Uterus (tissue), 3 donors: ENCODE measurements at regions not wholly inside any gene's neighbourhood (a gene's known extent, or its start where the extent isn't known, plus 50 kb on each side); places are given as distances from the start of the nearest gene placed in this dataset.
"Not testable (repeated sequence)": the region's sequence is repeated elsewhere in the genome, so short reads cannot be mapped to it uniquely, and the experiment has no call there.

Experiments
- DNase-seq, 2 donors: peaks; one replicate each; pipeline ENCODE4 v3.0.0-alpha.2; 2019 to 2020
- H3K27ac ChIP-seq, 2 donors: fragments of 200-600 bp; sonication (generic); 1 replicate in 1 of 2; 2 replicates in 1 of 2; pipeline ENCODE4 v1.5.1; 2016 to 2018
- H3K27me3 ChIP-seq, 2 donors: fragments of 200-600 bp; sonication (generic); one replicate each; pipeline ENCODE4 v1.5.1; 2018 to 2019; ENCODE audit warnings: control low read depth in 1 of 2
- H3K36me3 ChIP-seq, 2 donors: fragments of 200-600 bp; sonication (generic); one replicate each; pipeline ENCODE4 v1.5.1; 2019; ENCODE audit warnings: control low read depth in 1 of 2
- H3K4me1 ChIP-seq, 2 donors: fragments of 200-600 bp; sonication (generic); one replicate each; pipeline ENCODE4 v1.5.1; 2018 to 2019; ENCODE audit warnings: control low read depth in 1 of 2
- H3K4me3 ChIP-seq, 2 donors: fragments of 200-600 bp; sonication (generic); 1 replicate in 1 of 2; 2 replicates in 1 of 2; pipeline ENCODE4 v1.5.1; 2018 to 2019; ENCODE audit warnings: mild to moderate bottlenecking in 1 of 2
- H3K9me3 ChIP-seq, 2 donors: fragments of 200-600 bp; sonication (generic); one replicate each; pipeline ENCODE4 v1.5.1; 2019; ENCODE audit warnings: control low read depth in 1 of 2
- CTCF ChIP-seq, 4 experiments: fragments of 200-600 bp in 2 of 4; fragments of 450-650 bp in 2 of 4; sonication (generic) in 2 of 4; IDR thresholded peaks; one replicate each; pipeline ENCODE4 v1.5.1; 2016 to 2019; ENCODE audit warnings: antibody characterized with exemption in 4 of 4, mild to moderate bottlenecking in 2 of 4, moderate library complexity in 1 of 4
- POLR2A ChIP-seq, 2 donors: fragments of 450-650 bp; IDR thresholded peaks; one replicate each; pipeline ENCODE4 v1.6.1; 2016; ENCODE audit warnings: antibody characterized with exemption in 2 of 2, mild to moderate bottlenecking in 1 of 2, moderate library complexity in 1 of 2
- intact Hi-C: fragments of 100-400 bp; cut with DNase I; formaldehyde crosslinking; loops from one replicate; pipeline ENCODE4 v1.15.1; 2023; ENCODE audit warnings: low total_unique reads
- donor health status: DM: yes; HTN: yes; CAD: no.

- Histone ChIP-seq H3K4me3 (no peak overlapping the region), H3K27me3 (no peaks in the 10 kb centered on the region), H3K4me1 (no peaks in the 10 kb centered on the region), H3K9me3 (no peaks in the 10 kb centered on the region), H3K36me3 (no peaks in the 10 kb centered on the region), H3K27ac (no peak overlapping the region)
- intact Hi-C loops: no loop called here
- TF ChIP-seq POLR2A (IDR thresholded peaks at IDR 0.05) (no peak), CTCF (IDR thresholded peaks at IDR 0.05) (no peak)
- DNase-seq: no peak
These were observed 487.7 kb upstream of the AUTS2 start for GRCh38 chr7:69110450-69111050.

GRCh38 chr7:69114374-69114773 is 483.9 kb upstream of the AUTS2 start:
- Histone ChIP-seq H3K27me3 (no peaks in the 10 kb centered on the region), H3K27ac (no peak overlapping the region), H3K36me3 (no peaks in the 10 kb centered on the region), H3K9me3 (no peaks in the 10 kb centered on the region), H3K4me3 (no peak overlapping the region), H3K4me1 (no peaks in the 10 kb centered on the region)
- intact Hi-C loops: no loop called here
- TF ChIP-seq CTCF (IDR thresholded peaks at IDR 0.05) (no peak), POLR2A (IDR thresholded peaks at IDR 0.05) (no peak)
- DNase-seq: no peak

- Histone ChIP-seq H3K27me3 (no peaks in the 10 kb centered on the region), H3K36me3 (no peaks in the 10 kb centered on the region), H3K4me1 (no peaks in the 10 kb centered on the region), H3K4me3 (no peak overlapping the region), H3K27ac (no peak overlapping the region), H3K9me3 (no peaks in the 10 kb centered on the region)
- no peak for DNase-seq
- intact Hi-C loops: no loop called here
- no peak for TF ChIP-seq POLR2A (IDR thresholded peaks at IDR 0.05)
- TF ChIP-seq CTCF (IDR thresholded peaks at IDR 0.05): no peak
These were observed 482.5 kb upstream of the AUTS2 start for GRCh38 chr7:69115788-69116187.

DNA sequence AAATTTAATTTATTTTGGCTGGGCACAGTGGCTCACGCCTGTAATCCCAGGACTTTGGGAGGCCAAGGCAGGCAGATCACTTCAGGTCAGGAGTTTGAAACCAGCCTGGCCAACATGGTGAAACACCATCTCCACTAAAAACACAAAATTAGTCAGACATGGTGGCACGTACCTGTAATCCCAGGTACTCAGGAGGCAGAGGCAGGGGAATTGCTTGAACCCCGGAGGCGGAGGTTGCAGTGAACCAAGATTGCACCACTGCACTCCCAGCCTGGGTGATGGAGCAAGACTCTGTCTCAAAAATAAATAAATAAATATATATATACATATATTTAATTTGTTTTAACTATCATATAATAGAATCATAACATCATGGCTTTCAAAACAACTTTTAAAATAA is 482.1 kb upstream of the AUTS2 start:
- intact Hi-C loops, H3K27ac ChIP-seq, H3K9me3 ChIP-seq, H3K4me3 ChIP-seq, H3K27me3 ChIP-seq, H3K4me1 ChIP-seq, DNase-seq, H3K36me3 ChIP-seq: not testable (repeated sequence)

- intact Hi-C loops: no loop called here
- Histone ChIP-seq H3K36me3 (no peaks in the 10 kb centered on the region), H3K9me3 (no peaks in the 10 kb centered on the region), H3K27ac (no peak overlapping the region), H3K4me1 (no peaks in the 10 kb centered on the region), H3K27me3 (no peaks in the 10 kb centered on the region), H3K4me3 (no peak overlapping the region)
- no peak for TF ChIP-seq POLR2A (IDR thresholded peaks at IDR 0.05)
- TF ChIP-seq CTCF (IDR thresholded peaks at IDR 0.05): no peak
- no peak for DNase-seq
These were observed 475.3 kb upstream of the AUTS2 start for GRCh38 chr7:69122953-69123352.

DNA sequence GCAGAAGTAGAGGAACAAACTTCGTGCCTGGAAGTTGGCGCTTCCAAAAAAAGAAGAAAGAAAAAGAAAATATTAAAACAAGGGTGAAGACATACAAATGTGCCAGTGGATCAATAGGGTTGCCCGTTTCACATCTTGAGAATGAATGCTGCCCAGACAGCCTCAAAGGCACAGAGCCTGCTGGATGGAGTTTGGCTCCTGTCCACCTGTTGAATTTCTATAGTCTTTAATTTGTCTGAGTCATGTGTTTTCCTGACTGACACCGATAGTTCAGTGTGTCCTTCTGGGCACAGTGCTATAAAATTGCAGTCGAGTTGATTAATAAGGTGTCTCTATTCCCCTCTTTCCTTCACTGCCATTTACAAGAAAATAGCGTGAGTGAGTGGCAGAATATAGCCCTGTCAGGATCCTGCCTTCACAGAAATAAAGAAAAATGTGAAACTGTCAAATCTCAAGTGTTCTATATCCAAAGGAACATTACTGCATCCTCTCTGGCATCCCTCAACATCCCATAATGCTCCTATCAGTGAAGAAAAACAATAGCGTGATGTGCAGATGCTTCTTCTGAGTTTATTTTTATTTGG is 471.3 kb upstream of the AUTS2 start:
- Histone ChIP-seq H3K9me3 (no peaks in the 10 kb centered on the region), H3K4me1 (no peaks in the 10 kb centered on the region), H3K27ac (no peak overlapping the region), H3K4me3 (no peak overlapping the region), H3K36me3 (no peaks in the 10 kb centered on the region), H3K27me3 (no peaks in the 10 kb centered on the region)
- intact Hi-C loops: no loop called here
- TF ChIP-seq POLR2A (IDR thresholded peaks at IDR 0.05): no peak
- no peak for DNase-seq
